ENCODE measurements at regions not wholly inside any gene's neighbourhood (a gene's known extent, or its start where the extent isn't known, plus 50 kb on each side); places are given as distances from the start of the nearest gene placed in this dataset.
A peak's percentile ranks its signal among the peaks of the same experiment; 100 is the strongest.

- TF ChIP-seq CTCF (IDR thresholded peaks at IDR 0.05; ENCODE audit: low read depth, low read length) = no peak
- no peak for DNase-seq (ENCODE audit: extremely low read depth, low read depth)
Measured at GRCh38 chr5:24102010-24102409, 542.8 kb downstream of the CDH10 start.

- no peak for DNase-seq (ENCODE audit: extremely low read depth, low read depth)
- TF ChIP-seq CTCF (IDR thresholded peaks at IDR 0.05; ENCODE audit: low read depth, low read length) = no peak
Measured at GRCh38 chr5:24103451-24104023, 541.2 kb downstream of the CDH10 start.

GRCh38 chr5:24110004-24110615 lies 534.7 kb downstream of the CDH10 start:
- DNase-seq (ENCODE audit: extremely low read depth, low read depth) = no peak
- TF ChIP-seq CTCF (IDR thresholded peaks at IDR 0.05; ENCODE audit: low read depth, low read length) = peak; percentile 3

DNA sequence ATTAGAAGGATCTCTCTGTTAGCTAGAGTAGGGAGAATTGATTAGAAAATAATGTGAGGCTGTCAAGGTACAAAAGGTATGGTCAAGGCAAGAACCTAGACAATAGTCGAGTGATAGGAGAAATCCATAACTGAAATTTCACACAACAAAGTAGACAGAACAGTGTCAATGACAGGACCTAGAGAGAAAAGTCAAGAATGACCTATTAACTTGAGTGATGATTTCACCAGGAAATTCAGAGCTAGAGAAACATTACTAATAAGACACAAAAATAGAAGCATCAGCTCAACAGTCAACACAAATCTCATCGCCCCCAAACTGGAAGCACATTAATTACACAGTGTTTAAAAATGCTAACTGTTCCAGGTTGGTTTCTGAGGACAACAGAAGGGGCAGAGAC lies 532.4 kb downstream of the CDH10 start:
- DNase-seq (ENCODE audit: extremely low read depth, low read depth) = no peak
- TF ChIP-seq CTCF (IDR thresholded peaks at IDR 0.05; ENCODE audit: low read depth, low read length) = no peak

GRCh38 chr5:24118351-24118750 lies 526.4 kb downstream of the CDH10 start:
- no peak for DNase-seq (ENCODE audit: extremely low read depth, low read depth)
- no peak for TF ChIP-seq CTCF (IDR thresholded peaks at IDR 0.05; ENCODE audit: low read depth, low read length)

GRCh38 chr5:24135536-24135935 lies 509.2 kb downstream of the CDH10 start:
- DNase-seq (ENCODE audit: extremely low read depth, low read depth) = no peak
- no peak for TF ChIP-seq CTCF (IDR thresholded peaks at IDR 0.05; ENCODE audit: low read depth, low read length)

DNA sequence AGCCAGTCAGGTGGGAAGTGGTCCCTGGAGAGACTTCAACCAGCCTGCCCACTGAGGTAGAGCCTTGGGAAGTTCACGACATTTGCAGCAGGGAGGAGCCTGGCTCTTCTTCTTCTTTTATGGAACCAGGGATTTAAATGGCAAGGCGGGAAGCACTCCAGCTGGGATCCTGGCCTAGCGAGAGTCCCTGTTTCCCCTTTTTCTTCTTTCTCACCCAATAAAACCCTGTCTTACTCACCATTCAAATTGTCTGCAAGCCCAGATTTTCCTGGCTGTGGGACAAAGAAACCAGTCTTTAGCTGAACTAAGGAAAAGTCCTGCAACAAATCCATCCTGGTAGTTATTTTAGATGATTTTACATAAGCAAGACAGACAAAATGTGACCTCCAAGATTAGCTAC lies 503.7 kb downstream of the CDH10 start:
- no peak for DNase-seq (ENCODE audit: extremely low read depth, low read depth)
- TF ChIP-seq CTCF (IDR thresholded peaks at IDR 0.05; ENCODE audit: low read depth, low read length) = no peak

Measured in AG09319 (cell line).